ENCODE measurements at regions not wholly inside any gene's neighbourhood (a gene's known extent, or its start where the extent isn't known, plus 50 kb on each side); places are given as distances from the start of the nearest gene placed in this dataset.

GRCh38 chr2:41940745-41941063 lies 107.1 kb upstream of the PKDCC start:
- intact Hi-C loops (cut with DNase I; ENCODE audit: low total_unique reads), result no loop called here
- no peaks in the 10 kb centered on the region for H3K36me3 ChIP-seq
- TF ChIP-seq POLR2AphosphoS5 (IDR thresholded peaks at IDR 0.05), result no peak
- TF ChIP-seq POLR2A (IDR thresholded peaks at IDR 0.05), result no peak
- H3K9me3 ChIP-seq, result no peaks in the 10 kb centered on the region
- WGBS, 5 donors, result 36 to 64% (median 53%) methylated on average over 6 of the region's 6 CpGs
- no peaks in the 10 kb centered on the region for H3K27me3 ChIP-seq (replicated peaks in 1 of 7)
- peak overlapping the region in 5 of 8 donors; percentile 22 to 59 (median 46) for H3K27ac ChIP-seq
- DNase-seq, result no peak
- no peak overlapping the region for H3K4me3 ChIP-seq
- H3K4me1 ChIP-seq, result peaks cover 0 to 13% (median 3%) of the 10 kb centered on the region in 6 donors

- no peak for DNase-seq
- H3K27me3 ChIP-seq (replicated peaks in 1 of 7), result no peaks in the 10 kb centered on the region
- H3K27ac ChIP-seq, result peak overlapping the region in 1 of 8 donors; percentile 55
- peaks cover 0 to 8% (median 3%) of the 10 kb centered on the region in 6 donors for H3K4me1 ChIP-seq
- no peak for TF ChIP-seq POLR2AphosphoS5 (IDR thresholded peaks at IDR 0.05)
- H3K9me3 ChIP-seq, result no peaks in the 10 kb centered on the region
- WGBS, 5 donors, result 64 to 88% (median 72%) methylated on average over 3 of the region's 3 CpGs
- no peak overlapping the region for H3K4me3 ChIP-seq
- intact Hi-C loops (cut with DNase I; ENCODE audit: low total_unique reads), result no loop called here
- H3K36me3 ChIP-seq, result no peaks in the 10 kb centered on the region
Measured at GRCh38 chr2:41941831-41942230, 106.0 kb upstream of the PKDCC start.

GRCh38 chr2:41942278-41942677 lies 105.5 kb upstream of the PKDCC start:
- TF ChIP-seq CTCF (IDR thresholded peaks at IDR 0.05 in 8 of 11, conservative IDR thresholded peaks at IDR 0.05 in 3 of 11), result no peak
- no peak for TF ChIP-seq POLR2A (IDR thresholded peaks at IDR 0.05)
- no peak for TF ChIP-seq POLR2AphosphoS5 (IDR thresholded peaks at IDR 0.05)
- Histone ChIP-seq H3K27me3 (replicated peaks in 1 of 7) (no peaks in the 10 kb centered on the region), H3K36me3 (no peaks in the 10 kb centered on the region), H3K4me1 (peaks cover 0 to 7% (median 3%) of the 10 kb centered on the region in 6 donors), H3K9me3 (no peaks in the 10 kb centered on the region), H3K4me3 (no peak overlapping the region), H3K27ac (no peak overlapping the region)
- DNase-seq, result no peak
- intact Hi-C loops (cut with DNase I; ENCODE audit: low total_unique reads), result no loop called here

- no peaks in the 10 kb centered on the region for H3K9me3 ChIP-seq
- peaks cover 0 to 5% (median 0%) of the 10 kb centered on the region in 6 donors for H3K4me1 ChIP-seq
- no peaks in the 10 kb centered on the region for H3K36me3 ChIP-seq
- no peak overlapping the region for H3K4me3 ChIP-seq
- TF ChIP-seq CTCF (IDR thresholded peaks at IDR 0.05 in 8 of 11, conservative IDR thresholded peaks at IDR 0.05 in 3 of 11), result no peak
- TF ChIP-seq POLR2AphosphoS5 (IDR thresholded peaks at IDR 0.05), result no peak
- no peak for TF ChIP-seq POLR2A (IDR thresholded peaks at IDR 0.05)
- no peak for DNase-seq
- 93 to 98% (median 97%) methylated on average over 1 of the region's 1 CpG for whole genome bisulfite sequencing, 5 donors
- peaks cover 0 to 7% (median 0%) of the 10 kb centered on the region in 7 donors for H3K27me3 ChIP-seq (replicated peaks in 1 of 7)
- H3K27ac ChIP-seq, result no peak overlapping the region
- intact Hi-C loops (cut with DNase I; ENCODE audit: low total_unique reads), result no loop called here
Measured at GRCh38 chr2:41943159-41943558, 104.7 kb upstream of the PKDCC start.

- Histone ChIP-seq H3K27me3 (replicated peaks in 1 of 7) (peaks cover 0 to 7% (median 0%) of the 10 kb centered on the region in 7 donors), H3K4me1 (no peaks in the 10 kb centered on the region), H3K36me3 (no peaks in the 10 kb centered on the region), H3K9me3 (no peaks in the 10 kb centered on the region), H3K27ac (no peak overlapping the region), H3K4me3 (no peak overlapping the region)
- TF ChIP-seq CTCF (IDR thresholded peaks at IDR 0.05 in 8 of 11, conservative IDR thresholded peaks at IDR 0.05 in 3 of 11) (no peak), POLR2AphosphoS5 (IDR thresholded peaks at IDR 0.05) (no peak), POLR2A (IDR thresholded peaks at IDR 0.05) (no peak)
- no peak for DNase-seq
- WGBS, 5 donors, result 73 to 88% (median 78%) methylated on average over 9 of the region's 9 CpGs
- intact Hi-C loops (cut with DNase I; ENCODE audit: low total_unique reads), result no loop called here
Measured at GRCh38 chr2:41944220-41944880, 103.5 kb upstream of the PKDCC start.
